Suprapubic skin (tissue), 4 donors: ENCODE measurements at regions not wholly inside any gene's neighbourhood (a gene's known extent, or its start where the extent isn't known, plus 50 kb on each side); places are given as distances from the start of the nearest gene placed in this dataset.

ENCODE experiments used
- DNase-seq, 2 donors: peaks; one replicate each; pipeline ENCODE4 v3.0.0-alpha.2; 2019; ENCODE audit warnings: low spot score in 2 of 2
- H3K27ac ChIP-seq: fragments of 200-600 bp; sonication (generic); one replicate; pipeline ENCODE4 v1.5.1; 2019
- H3K27me3 ChIP-seq: fragments of 200-600 bp; sonication (generic); one replicate; pipeline ENCODE4 v1.5.1; 2019
- H3K36me3 ChIP-seq: fragments of 200-600 bp; sonication (generic); one replicate; pipeline ENCODE4 v1.5.1; 2019
- H3K4me1 ChIP-seq: fragments of 200-600 bp; sonication (generic); one replicate; pipeline ENCODE4 v1.5.1; 2019
- H3K4me3 ChIP-seq: fragments of 200-600 bp; sonication (generic); one replicate; pipeline ENCODE4 v1.5.1; 2019; ENCODE audit warnings: mild to moderate bottlenecking
- H3K9me3 ChIP-seq: fragments of 200-600 bp; sonication (generic); one replicate; pipeline ENCODE4 v1.5.1; 2019
- CTCF ChIP-seq, 2 donors: fragments of 200-600 bp in 1 of 2; fragments of 450-650 bp in 1 of 2; sonication (generic) in 1 of 2; IDR thresholded peaks; one replicate each; pipeline ENCODE4 v1.5.1; 2016 to 2019; ENCODE audit warnings: antibody characterized with exemption in 2 of 2, mild to moderate bottlenecking in 1 of 2, moderate library complexity in 1 of 2
- EP300 ChIP-seq: sonication (generic); formaldehyde crosslinking; IDR thresholded peaks from one replicate; pipeline ENCODE4 v1.6.1; 2017; ENCODE audit warnings: antibody characterized with exemption
- POLR2A ChIP-seq, 2 donors: fragments of 450-650 bp; IDR thresholded peaks; one replicate each; pipeline ENCODE4 v1.6.1; 2017; ENCODE audit warnings: antibody characterized with exemption in 2 of 2, mild to moderate bottlenecking in 2 of 2, moderate library complexity in 2 of 2
- POLR2AphosphoS5 ChIP-seq, 3 donors: sonication (generic); formaldehyde crosslinking; IDR thresholded peaks; one replicate each; pipeline ENCODE4 v1.6.1; 2017; ENCODE audit warnings: antibody characterized with exemption in 3 of 3
- WGBS: methylation state at CpG from one replicate; pipeline ENCODE4 v1.1.5; 2018; 5-methylcytosine and 5-hydroxymethylcytosine counted together

DNA sequence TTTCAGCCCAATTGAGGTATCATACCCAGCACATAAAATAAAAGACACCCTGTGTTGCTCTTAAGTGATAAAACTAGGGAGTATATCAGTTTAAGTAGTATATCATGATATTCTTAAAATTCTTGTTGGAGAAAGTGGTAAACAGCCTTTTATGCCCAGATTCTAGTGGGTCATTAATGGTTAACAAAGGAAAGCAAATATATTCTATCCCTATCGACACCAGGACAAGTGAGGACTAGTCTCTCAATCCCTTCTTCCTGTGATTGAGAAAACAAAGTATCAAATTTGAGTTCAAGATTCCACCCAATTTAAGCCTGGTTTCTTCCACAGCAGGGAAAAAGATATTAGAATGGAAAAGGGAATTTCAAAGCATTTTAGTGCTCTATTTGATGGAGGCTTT is 142.4 kb upstream of the IL12A start:
- Histone ChIP-seq H3K27me3 (no peaks in the 10 kb centered on the region), H3K27ac (no peak overlapping the region), H3K36me3 (no peaks in the 10 kb centered on the region), H3K9me3 (no peaks in the 10 kb centered on the region), H3K4me3 (no peak overlapping the region), H3K4me1 (no peaks in the 10 kb centered on the region)
- WGBS: 29% methylated on average over 1 of the region's 1 CpG
- no peak for DNase-seq
- TF ChIP-seq POLR2AphosphoS5 (IDR thresholded peaks at IDR 0.05) (no peak), EP300 (no peak)

GRCh38 chr3:159848348-159849118 is 140.1 kb upstream of the IL12A start:
- Histone ChIP-seq H3K9me3 (no peaks in the 10 kb centered on the region), H3K27ac (no peak overlapping the region), H3K4me3 (no peak overlapping the region), H3K27me3 (no peaks in the 10 kb centered on the region), H3K36me3 (no peaks in the 10 kb centered on the region), H3K4me1 (peaks cover 6% of the 10 kb centered on the region)
- 52% methylated on average over 3 of the region's 3 CpGs for WGBS
- DNase-seq: no peak
- TF ChIP-seq POLR2AphosphoS5 (IDR thresholded peaks at IDR 0.05): no peak
- no peak for TF ChIP-seq CTCF (IDR thresholded peaks at IDR 0.05)
- TF ChIP-seq EP300: no peak
- TF ChIP-seq POLR2A (IDR thresholded peaks at IDR 0.05): no peak

DNA sequence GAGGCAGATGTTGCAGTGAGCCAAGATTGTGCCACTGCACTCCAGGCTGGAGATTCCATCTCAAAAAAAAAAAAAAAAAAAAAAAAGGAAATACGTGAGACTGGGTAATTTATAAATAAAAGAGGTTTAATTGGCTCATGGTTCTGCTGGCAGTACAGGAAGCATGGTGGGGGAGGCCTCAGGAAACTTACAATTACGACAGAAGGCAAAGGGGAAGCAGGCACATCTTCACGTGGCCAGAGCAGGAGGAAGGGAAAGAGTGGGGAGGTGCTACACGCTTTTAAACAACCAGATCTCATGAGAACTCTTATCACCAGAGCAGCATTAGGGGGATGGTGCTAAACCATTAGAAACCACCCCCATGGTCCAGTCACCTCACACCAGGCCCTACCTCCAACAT is 138.2 kb upstream of the IL12A start:
- DNase-seq: no peak
- Histone ChIP-seq H3K36me3 (no peaks in the 10 kb centered on the region), H3K27me3 (no peaks in the 10 kb centered on the region), H3K27ac (no peak overlapping the region), H3K4me3 (no peak overlapping the region), H3K9me3 (no peaks in the 10 kb centered on the region), H3K4me1 (peaks cover 6% of the 10 kb centered on the region)
- TF ChIP-seq POLR2AphosphoS5 (IDR thresholded peaks at IDR 0.05) (no peak), CTCF (IDR thresholded peaks at IDR 0.05) (no peak), POLR2A (IDR thresholded peaks at IDR 0.05) (no peak), EP300 (no peak)
- 62% methylated on average over 4 of the region's 4 CpGs for WGBS

GRCh38 chr3:159852266-159852665 is 136.4 kb upstream of the IL12A start:
- H3K4me3 ChIP-seq: no peak overlapping the region
- TF ChIP-seq POLR2AphosphoS5 (IDR thresholded peaks at IDR 0.05) (no peak), EP300 (no peak), CTCF (IDR thresholded peaks at IDR 0.05) (no peak), POLR2A (IDR thresholded peaks at IDR 0.05) (no peak)
- H3K4me1 ChIP-seq: peaks cover 6% of the 10 kb centered on the region
- H3K27me3 ChIP-seq: no peaks in the 10 kb centered on the region
- no peaks in the 10 kb centered on the region for H3K36me3 ChIP-seq
- WGBS: 64% methylated on average over 2 of the region's 2 CpGs
- DNase-seq: no peak
- no peaks in the 10 kb centered on the region for H3K9me3 ChIP-seq
- H3K27ac ChIP-seq: no peak overlapping the region

DNA sequence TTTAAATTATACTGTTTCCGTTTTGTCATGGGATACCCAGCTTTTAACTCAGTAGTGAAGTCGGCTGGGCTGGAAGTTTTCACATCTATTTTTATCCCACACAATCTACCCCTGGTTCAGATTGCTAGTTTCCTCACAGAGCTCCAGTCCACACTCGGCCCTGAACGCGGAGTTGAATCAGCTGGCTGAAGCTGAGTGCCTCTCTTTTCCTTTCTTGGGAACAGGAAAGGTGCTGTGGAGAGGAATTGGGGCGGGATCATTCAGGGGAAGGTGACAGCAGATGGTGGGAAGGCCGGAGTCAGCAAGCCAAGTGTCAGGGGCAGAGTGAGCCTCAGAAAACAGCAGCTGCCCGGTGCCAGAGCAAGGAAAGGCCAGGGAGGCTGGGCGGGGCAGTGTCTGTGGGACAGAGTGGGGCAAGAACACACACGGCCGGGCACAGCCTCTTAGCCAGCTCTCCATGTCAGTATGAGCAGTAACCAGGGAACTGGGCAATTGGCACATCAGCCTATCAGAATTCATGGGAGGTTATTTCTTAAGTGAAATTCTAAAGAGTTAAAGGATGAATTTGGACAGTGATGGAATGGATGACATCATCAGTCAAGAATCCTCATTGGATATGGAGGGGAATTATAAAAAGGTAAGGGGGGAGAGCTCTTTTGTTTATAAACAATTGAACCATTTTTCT is 135.7 kb upstream of the IL12A start:
- WGBS: 36% methylated on average over 11 of the region's 11 CpGs
- Histone ChIP-seq H3K4me1 (peaks cover 6% of the 10 kb centered on the region), H3K36me3 (no peaks in the 10 kb centered on the region), H3K4me3 (no peak overlapping the region), H3K27me3 (no peaks in the 10 kb centered on the region), H3K27ac (no peak overlapping the region), H3K9me3 (no peaks in the 10 kb centered on the region)
- DNase-seq: no peak
- TF ChIP-seq EP300: no peak
- no peak for TF ChIP-seq POLR2AphosphoS5 (IDR thresholded peaks at IDR 0.05)
- no peak for TF ChIP-seq CTCF (IDR thresholded peaks at IDR 0.05)
- no peak for TF ChIP-seq POLR2A (IDR thresholded peaks at IDR 0.05)
